Coronary artery (tissue), 2 donors: ENCODE measurements at regions not wholly inside any gene's neighbourhood (a gene's known extent, or its start where the extent isn't known, plus 50 kb on each side); places are given as distances from the start of the nearest gene placed in this dataset.
"Not testable (repeated sequence)": the region's sequence is repeated elsewhere in the genome, so short reads cannot be mapped to it uniquely, and the experiment has no call there.

ENCODE experiments used
- DNase-seq: peaks from one replicate; pipeline ENCODE4 v3.0.0-alpha.2; 2017; ENCODE audit warnings: low spot score
- H3K27ac ChIP-seq, 2 donors: fragments of 200-600 bp; sonication (generic); one replicate each; pipeline ENCODE4 v1.5.1; 2016 to 2019
- H3K4me3 ChIP-seq: fragments of 200-600 bp; sonication (generic); 2 replicates; pipeline ENCODE4 v1.5.1; 2016; ENCODE audit warnings: mild to moderate bottlenecking, moderate library complexity
- TF ChIP-seq, protein P1 (sequence below): fragments of 200-600 bp; sonication (generic); IDR thresholded peaks from one replicate; pipeline ENCODE4 v1.5.1; 2019; ENCODE audit warnings: antibody characterized with exemption

DNA sequence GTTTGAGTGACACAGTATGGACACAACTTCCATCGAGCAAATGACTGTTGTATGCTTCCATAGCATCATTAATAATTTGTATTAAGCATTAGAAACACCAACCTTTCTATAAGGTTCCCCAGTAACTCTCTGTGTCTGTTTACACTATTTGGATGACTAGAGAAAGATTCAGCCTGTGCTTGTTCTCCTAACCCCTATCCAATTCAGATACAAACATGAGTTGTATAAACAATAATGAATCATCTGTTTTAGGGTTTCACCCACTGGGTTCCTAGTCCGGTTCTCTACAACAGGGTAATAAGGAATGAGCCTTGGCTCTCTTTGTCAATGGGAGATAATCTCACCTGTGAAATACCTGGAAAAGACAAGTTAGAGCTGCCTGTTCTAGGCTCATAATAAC is 894.1 kb upstream of the PIK3C3 start:
- TF ChIP-seq, protein P1, sequence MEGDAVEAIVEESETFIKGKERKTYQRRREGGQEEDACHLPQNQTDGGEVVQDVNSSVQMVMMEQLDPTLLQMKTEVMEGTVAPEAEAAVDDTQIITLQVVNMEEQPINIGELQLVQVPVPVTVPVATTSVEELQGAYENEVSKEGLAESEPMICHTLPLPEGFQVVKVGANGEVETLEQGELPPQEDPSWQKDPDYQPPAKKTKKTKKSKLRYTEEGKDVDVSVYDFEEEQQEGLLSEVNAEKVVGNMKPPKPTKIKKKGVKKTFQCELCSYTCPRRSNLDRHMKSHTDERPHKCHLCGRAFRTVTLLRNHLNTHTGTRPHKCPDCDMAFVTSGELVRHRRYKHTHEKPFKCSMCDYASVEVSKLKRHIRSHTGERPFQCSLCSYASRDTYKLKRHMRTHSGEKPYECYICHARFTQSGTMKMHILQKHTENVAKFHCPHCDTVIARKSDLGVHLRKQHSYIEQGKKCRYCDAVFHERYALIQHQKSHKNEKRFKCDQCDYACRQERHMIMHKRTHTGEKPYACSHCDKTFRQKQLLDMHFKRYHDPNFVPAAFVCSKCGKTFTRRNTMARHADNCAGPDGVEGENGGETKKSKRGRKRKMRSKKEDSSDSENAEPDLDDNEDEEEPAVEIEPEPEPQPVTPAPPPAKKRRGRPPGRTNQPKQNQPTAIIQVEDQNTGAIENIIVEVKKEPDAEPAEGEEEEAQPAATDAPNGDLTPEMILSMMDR, result no peak
- Histone ChIP-seq H3K27ac (no peak overlapping the region), H3K4me3 (no peak overlapping the region)
- DNase-seq, result no peak

DNA sequence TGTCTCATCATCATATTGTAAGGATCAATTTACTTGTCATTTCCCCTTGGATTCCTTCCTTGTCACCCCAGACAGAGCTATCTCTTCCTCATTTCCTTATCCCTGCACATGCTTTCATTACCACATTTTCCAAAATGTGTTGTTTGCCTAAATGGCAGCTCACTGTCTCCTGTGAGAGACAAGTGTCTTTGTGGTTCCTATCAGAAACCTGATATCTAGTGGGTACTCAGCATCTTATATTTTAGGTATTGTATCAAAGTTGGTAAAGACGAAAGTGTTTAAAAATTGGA is 896.0 kb upstream of the PIK3C3 start:
- Histone ChIP-seq H3K4me3 (no peak overlapping the region), H3K27ac (no peak overlapping the region)
- TF ChIP-seq, protein P1, result no peak
- DNase-seq, result no peak

DNA sequence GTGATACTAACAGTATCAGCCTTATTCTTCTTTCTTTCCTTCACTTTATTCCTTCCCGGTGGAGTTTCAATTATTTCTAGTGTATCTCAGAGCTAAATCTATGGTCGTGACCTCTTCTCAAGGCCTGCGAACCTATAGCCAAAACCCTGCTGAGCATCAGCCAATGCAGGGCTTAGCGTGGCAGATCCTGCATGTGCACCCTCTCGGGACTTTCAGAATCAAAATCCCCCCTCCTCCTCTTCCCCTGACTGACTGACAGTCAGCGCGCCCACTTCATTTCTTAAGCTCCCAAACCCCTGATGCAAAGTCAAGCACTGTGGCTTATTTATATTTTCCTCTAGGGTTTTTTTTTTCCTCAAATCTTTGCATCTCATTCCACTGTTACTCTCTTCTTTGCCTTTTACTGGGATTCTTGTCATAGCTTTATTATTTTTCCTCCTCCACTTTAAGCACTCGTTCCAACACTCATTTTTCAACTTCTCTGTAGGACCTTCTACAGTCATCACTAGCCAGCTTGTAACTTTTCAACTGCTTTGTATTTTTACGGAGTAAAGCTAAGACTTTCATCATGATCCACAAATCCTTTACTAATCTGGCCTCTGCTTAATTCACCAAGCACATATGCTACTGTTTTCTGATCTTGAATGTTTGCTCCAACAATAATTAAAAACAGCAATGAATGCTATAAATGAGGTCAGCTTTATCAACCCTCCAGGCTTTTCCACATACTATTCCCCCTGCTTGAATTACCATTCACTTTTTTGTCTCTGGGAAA is 896.5 kb upstream of the PIK3C3 start:
- no peak overlapping the region for H3K27ac ChIP-seq
- no peak for DNase-seq
- TF ChIP-seq, protein P1, result no peak
- H3K4me3 ChIP-seq, result no peak overlapping the region

DNA sequence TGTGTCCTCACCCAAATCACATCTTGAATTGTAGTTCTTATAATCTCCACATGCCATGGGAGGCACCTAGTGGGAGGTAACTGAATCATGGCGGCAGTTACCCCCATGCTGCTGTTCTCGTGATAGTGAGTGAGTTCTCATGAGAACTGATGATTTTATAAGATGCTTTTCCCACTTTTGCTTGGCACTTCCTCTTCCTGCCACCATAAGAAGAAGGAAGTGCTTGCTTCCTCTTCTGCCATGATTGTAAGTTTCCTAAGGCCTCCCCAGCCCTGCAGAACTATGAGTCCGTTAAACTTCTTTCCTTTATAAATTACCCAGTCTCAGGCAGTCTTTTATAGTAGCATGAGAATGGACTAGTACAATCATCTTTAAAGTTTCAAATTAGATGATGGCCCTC is 902.4 kb upstream of the PIK3C3 start:
- DNase-seq, result no peak
- TF ChIP-seq, protein P1, result no peak
- Histone ChIP-seq H3K4me3 (no peak overlapping the region), H3K27ac (no peak overlapping the region)

DNA sequence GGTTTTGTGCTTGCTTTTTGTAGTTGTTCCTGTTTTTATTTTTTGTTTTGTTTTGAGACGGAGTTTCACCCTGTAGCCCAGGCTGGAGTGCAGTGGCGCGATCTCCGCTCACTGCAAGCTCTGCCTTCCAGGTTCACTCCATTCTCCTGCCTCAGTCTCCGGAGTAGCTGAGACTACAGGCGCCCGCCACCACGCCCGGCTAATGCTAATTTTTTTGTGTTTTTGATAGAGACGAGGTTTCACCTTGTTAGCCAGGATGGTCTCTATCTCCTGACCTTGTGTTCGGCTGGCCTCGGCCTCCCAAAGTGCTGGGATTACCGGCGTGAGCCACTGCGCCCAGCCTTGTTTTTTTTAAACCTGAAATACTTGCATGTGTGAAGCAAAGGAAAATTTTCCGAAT is 908.8 kb upstream of the PIK3C3 start:
- not testable (repeated sequence) for H3K4me3 ChIP-seq, DNase-seq, H3K27ac ChIP-seq

DNA sequence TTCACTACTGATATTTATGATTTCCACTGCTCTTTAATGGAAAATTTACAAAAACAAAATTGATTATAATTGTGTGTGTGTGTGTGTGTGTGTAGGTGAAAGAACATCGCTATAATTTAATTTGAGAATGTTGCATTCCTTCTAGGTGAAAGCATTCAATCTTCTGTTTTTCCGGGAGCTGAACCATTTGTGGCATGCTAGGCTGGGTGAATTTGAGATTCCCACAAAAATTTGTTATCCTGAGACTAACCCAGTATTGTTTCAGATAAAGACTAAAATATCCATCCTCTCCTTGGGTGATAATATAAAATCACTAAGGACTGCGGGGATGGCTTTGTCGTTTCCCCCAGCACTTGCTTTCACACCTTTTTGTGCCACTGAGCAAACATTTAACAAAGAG is 911.2 kb upstream of the PIK3C3 start:
- TF ChIP-seq, protein P1, result no peak
- no peak overlapping the region for H3K4me3 ChIP-seq
- no peak for DNase-seq
- H3K27ac ChIP-seq, result no peak overlapping the region

DNA sequence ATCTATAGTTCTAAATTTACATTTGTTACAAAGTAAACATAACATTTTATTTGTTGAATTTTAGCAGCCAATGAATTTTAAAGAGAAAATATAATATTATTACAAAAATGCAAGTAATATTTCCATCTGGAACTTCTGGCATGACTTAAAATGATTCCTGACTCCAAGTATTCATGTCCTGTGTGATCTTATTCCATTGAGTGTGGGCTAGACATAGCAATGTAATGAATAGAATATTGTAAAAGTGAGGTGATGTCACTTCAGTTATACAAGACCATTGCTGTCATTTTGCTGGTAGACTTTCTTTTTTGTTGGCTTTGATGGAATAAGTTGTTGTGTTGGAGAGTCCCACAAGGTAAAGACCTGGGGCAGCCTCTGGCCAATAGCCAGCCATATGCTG is 912.2 kb upstream of the PIK3C3 start:
- no peak for DNase-seq
- Histone ChIP-seq H3K4me3 (no peak overlapping the region), H3K27ac (no peak overlapping the region)
- TF ChIP-seq, protein P1, result no peak
